HG03196 (cell line): ENCODE measurements at regions not wholly inside any gene's neighbourhood (a gene's known extent, or its start where the extent isn't known, plus 50 kb on each side); places are given as distances from the start of the nearest gene placed in this dataset.

ENCODE experiments used
- ATAC-seq: cut with Tn5 transposase; IDR thresholded peaks from one replicate; pipeline ENCODE4 v1.9.1; 2021; ENCODE audit not compliant: unreplicated experiment

GRCh38 chr1:65741993-65742392, 50.7 kb upstream of the PDE4B start:
- ATAC-seq = no peak
